ENCODE measurements at regions not wholly inside any gene's neighbourhood (a gene's known extent, or its start where the extent isn't known, plus 50 kb on each side); places are given as distances from the start of the nearest gene placed in this dataset.

- CTCF ChIA-PET, result interaction anchor here (0.5 to 0.6 kb wide), 2 partner anchors 24 to 206 kb away, joined by 3 read pairs; no protein-coding TSS in a partner anchor
- Histone ChIP-seq H3K4me1 (ENCODE audit: control insufficient read depth in 1 of 2, insufficient read depth in 2 of 2, low read depth in 1 of 2, low read length in 1 of 2) (no peaks in the 10 kb centered on the region), H3K9ac (no peak overlapping the region), H3K79me2 (ENCODE audit: insufficient read depth) (no peaks in the 10 kb centered on the region), H3K9me3 (no peaks in the 10 kb centered on the region), H3K4me2 (no peak overlapping the region), H3F3A (replicated peaks; ENCODE audit: insufficient read depth) (no peaks in the 10 kb centered on the region), H3K4me3 (ENCODE audit: low read depth in 2 of 2, low read length in 1 of 2) (no peak overlapping the region), H3K9me2 (no peaks in the 10 kb centered on the region), H3K27ac (ENCODE audit: low read depth in 2 of 2, low read length in 1 of 2) (no peak overlapping the region), H2AFZ (ENCODE audit: low read depth) (no peak overlapping the region), H4K20me1 (ENCODE audit: insufficient read depth) (no peaks in the 10 kb centered on the region), H3K27me3 (ENCODE audit: insufficient read depth) (no peaks in the 10 kb centered on the region), H3K36me3 (replicated peaks in 1 of 2; ENCODE audit: control insufficient read depth in 1 of 2, insufficient read depth in 2 of 2, low read length in 1 of 2) (no peaks in the 10 kb centered on the region)
- no peak for DNase-seq
- TF ChIP-seq TAF1 (IDR thresholded peaks at IDR 0.05; ENCODE audit: borderline replicate concordance, low read depth, low read length), result no peak
- no peak for TF ChIP-seq NRF1 (IDR thresholded peaks at IDR 0.05; ENCODE audit: low read depth, low read length)
- no peak for TF ChIP-seq EP300 (IDR thresholded peaks at IDR 0.05; ENCODE audit: borderline replicate concordance in 1 of 2, low read depth in 1 of 2, low read length in 1 of 2)
- TF ChIP-seq ELF1 (IDR thresholded peaks at IDR 0.05), result no peak
- TF ChIP-seq CTCF (IDR thresholded peaks at IDR 0.05), result no peak
- TF ChIP-seq MXI1 (IDR thresholded peaks at IDR 0.05; ENCODE audit: low read depth, low read length), result no peak
- no peak for TF ChIP-seq PBX3 (IDR thresholded peaks at IDR 0.05)
- no peak for TF ChIP-seq REST (IDR thresholded peaks at IDR 0.05; ENCODE audit: low read depth, low read length)
- no peak for TF ChIP-seq IRF3 (IDR thresholded peaks at IDR 0.05; ENCODE audit: low read depth, low read length)
- TF ChIP-seq RCOR1 (IDR thresholded peaks at IDR 0.05; ENCODE audit: low read length), result no peak
- no peak for TF ChIP-seq POLR2AphosphoS5 (IDR thresholded peaks at IDR 0.05; ENCODE audit: low read depth, low read length)
- no peak for TF ChIP-seq RXRA (IDR thresholded peaks at IDR 0.05; ENCODE audit: borderline replicate concordance, low read depth)
- TF ChIP-seq GABPA (IDR thresholded peaks at IDR 0.05; ENCODE audit: low read depth), result no peak
- TF ChIP-seq RAD21 (IDR thresholded peaks at IDR 0.05; ENCODE audit: low read length), result no peak
- no peak for TF ChIP-seq FOXM1 (IDR thresholded peaks at IDR 0.05; ENCODE audit: low read depth)
- no peak for TF ChIP-seq FOSL2 (IDR thresholded peaks at IDR 0.05; ENCODE audit: borderline replicate concordance, low read depth)
- no peak for TF ChIP-seq SMC3 (IDR thresholded peaks at IDR 0.05; ENCODE audit: low read depth, low read length)
- TF ChIP-seq FOXJ3 (CRISPR knock-in tag; IDR thresholded peaks at IDR 0.05), result no peak
- TF ChIP-seq EZH2phosphoT487 (IDR thresholded peaks at IDR 0.05; ENCODE audit: borderline replicate concordance, low read depth), result no peak
- POLR2A ChIA-PET, result no interaction called here
- 91% methylated on average over 1 of the region's 1 CpG for WGBS (ENCODE audit: low lambda C conversion rate)
These were observed 117.7 kb downstream of the GAS1 start for GRCh38 chr9:86829496-86830046.

Data from SK-N-SH (cell line).